NOMO-1 (cell line): ENCODE measurements at regions not wholly inside any gene's neighbourhood (a gene's known extent, or its start where the extent isn't known, plus 50 kb on each side); places are given as distances from the start of the nearest gene placed in this dataset.

Experiments used
- DNase-seq, 2 experiments: peaks; one replicate each; lab custom pipeline; 2025; ENCODE audit not compliant: unreplicated experiment in 2 of 2; lab: John Stamatoyannopoulos, UW

DNA sequence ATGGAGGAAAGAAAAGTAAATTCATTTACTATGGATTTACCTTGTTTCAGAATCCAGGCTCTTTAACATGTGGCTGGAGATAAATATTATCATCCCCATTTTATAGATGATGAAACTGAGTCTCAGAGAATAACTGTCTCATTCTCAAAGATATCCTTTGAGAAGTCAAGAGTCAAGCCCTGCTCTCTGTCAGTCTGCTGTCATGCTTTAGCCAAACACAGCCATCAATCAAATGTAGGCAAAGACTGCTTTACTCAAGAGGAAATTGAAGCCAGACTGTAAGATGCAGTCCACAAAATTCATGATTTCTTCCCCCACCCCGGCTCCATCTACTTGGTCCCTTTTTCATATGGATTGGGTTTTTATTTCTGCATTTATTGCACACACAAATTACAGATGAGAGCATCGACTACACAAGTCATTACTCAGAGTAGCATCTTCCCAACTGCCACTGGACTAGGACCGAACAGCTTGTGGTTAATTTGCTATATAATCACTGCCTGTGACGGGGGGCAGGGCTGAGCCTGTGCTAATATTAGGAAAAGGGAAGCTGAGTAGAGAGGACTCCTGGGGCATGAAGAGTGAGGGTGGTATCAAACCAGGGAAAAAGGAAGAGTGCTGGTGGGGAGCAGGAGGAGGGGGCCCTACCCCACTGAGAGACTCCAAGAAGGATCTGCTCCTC, 102.7 kb upstream of the TOP1 start:
- peak; percentile 46 to 64 for DNase-seq

DNA sequence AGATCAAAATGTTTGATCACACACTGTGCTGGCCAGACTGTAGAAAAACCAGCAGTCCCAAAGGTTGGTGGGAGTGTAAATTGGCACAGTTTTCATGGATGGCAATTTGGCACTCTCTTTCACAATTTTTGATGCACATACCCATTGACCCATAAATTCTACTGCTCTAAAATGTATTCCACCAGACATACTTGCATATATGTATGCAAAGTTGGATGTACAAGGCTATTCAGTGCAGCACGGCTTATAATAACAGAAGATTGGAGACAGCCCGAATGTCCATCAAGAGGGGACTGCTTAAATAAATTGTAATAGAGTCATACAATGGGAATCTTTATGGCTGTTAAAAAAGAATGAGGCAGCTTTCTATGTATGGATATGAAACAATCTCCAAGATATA, 101.7 kb upstream of the TOP1 start:
- DNase-seq: no peak

DNA sequence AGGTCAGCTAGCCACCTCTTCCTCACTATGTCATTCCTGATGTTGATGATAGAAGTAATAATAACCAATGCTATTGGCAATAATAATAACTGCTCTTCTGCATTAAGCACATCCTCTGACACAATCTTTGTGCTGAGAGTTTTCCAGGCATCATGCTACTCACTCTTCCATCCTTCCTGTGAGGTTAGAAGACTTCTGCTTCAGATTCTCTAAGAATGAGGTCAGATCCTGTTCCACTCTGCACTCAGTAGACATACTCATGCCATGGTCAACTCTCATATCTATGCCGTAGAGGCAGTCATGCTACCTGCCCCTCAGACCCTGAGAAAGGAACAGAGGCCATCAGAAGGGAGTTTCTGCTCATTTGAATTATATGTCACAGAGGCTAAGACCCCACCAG, 98.1 kb upstream of the TOP1 start:
- no peak for DNase-seq

DNA sequence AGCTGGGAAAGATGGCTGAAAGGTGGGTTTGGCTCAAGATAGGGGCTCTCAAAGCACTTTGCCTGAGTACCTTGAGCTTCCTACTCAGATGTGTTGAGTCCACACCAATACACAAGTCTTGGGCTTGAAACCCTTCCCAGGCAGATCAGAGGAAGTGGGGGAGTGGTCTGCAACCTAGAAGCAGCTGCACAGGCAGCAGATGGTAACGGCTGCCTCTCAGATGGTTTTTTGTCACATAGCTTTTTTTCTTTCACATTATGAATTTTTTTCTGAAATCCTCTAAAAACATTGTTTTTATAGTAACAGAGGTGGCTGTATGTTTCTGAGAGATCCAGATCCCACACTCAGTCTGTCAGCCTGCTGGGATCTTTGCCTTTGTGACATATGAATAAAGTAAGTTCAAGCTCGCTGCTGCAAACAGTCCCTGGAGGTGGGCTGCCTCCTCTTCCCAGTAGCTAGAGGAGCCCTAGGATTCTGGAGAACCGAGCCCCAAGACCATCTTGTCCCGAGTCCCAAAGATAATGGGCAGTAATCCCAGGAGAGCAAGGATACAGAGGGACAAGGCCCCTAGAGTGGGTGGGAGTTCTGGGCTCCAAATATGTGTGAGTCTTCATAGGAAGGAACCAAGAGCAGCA, 97.1 kb upstream of the TOP1 start:
- DNase-seq: no peak

DNA sequence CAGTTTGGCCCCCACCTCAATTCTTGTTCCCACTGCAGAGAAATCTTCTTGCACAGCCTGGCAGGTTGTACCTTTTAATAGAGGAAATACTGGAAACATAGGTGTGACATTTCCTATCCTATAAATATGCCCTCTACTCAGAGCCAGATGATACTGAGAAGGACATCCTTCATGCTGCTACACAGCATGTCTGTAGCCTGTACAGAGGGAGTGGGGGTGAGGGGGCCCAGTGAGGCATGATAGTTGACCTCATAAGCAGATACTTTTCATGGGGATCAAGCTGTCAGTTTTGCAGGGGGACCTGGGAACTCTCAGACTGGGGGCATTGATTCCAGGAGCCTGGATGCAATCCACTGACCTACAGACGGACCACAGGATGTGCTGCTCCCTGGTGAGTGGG, 96.2 kb upstream of the TOP1 start:
- DNase-seq: no peak

DNA sequence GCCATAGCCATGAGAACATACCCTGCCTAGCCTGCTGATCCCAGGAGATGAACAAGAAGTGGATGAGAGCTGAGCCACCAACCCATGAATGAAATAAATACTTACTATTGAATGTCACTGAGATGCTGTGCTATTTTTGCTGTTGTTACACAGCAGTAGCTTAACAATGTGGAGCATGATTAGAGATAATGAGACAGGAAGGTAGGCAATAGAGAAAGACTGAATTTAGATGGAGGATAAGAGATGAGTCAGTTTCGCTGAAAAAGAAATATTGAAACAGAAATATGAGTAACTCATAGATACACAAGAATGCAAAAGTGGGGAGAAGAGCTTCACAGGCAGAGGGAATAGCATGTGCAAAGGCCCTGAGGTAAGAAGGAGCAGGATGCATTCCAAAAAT, 94.9 kb upstream of the TOP1 start:
- DNase-seq: no peak

DNA sequence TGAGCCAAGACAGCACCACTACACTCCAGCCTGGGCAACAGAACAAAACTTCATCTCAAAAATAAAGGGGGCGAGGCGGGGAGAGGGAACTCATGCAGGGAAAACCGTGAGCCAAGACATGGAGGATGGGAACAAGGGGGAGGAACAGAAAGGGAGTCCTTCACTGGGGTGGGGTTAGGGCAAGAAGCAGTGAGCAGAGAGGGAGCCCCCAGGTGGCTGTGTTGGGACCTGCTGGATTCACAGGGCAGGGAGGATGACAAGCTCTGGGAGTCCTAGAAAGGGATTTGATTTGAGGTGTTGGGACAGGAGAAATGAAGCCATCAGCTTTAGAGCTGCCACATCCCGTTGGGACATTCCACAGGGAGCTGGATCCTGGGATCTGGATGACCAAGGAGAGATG, 90.6 kb upstream of the TOP1 start:
- DNase-seq: no peak

DNA sequence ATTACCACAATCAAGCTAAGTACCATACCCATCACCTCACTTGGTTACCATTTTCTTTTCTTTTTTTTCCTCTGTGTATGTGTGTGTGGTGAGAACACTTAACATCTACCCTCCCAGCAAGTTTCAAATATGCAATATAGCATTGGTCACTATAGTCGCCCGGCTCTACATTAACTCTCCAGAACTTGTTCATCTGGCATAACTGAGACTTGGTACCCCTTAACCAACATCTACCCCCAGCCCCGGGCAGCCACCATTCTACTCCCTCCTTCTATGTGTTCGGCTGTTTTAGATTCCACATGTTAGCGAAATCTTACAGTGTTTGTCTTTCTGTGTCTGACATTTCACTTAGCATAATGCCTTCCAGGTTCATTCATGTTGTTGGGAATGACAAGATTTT, 89.0 kb upstream of the TOP1 start:
- DNase-seq: no peak

DNA sequence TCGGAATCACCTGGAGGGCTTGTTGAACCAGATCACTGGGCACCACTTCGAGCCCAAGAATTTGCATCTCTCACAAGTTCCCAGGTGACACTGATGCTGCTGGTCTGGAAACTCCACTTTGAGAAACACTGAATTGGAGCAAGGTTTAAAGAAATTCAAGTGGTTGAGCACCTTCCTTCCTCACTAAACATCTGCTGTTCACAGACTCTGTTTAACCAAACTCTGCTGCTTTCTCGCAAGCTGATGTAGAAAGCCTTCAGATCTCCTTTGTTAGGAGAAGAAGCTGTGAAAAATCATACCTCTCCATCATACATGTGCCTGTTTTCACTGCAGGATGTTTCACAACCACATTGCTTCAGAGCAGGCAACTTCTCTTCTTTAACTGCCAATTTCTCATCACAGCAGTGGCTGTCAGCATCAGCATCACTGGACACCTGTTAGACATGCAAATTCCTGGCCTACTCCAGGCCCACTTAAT, 87.5 kb upstream of the TOP1 start:
- peak in 1 of 2 experiments; percentile 84 for DNase-seq

DNA sequence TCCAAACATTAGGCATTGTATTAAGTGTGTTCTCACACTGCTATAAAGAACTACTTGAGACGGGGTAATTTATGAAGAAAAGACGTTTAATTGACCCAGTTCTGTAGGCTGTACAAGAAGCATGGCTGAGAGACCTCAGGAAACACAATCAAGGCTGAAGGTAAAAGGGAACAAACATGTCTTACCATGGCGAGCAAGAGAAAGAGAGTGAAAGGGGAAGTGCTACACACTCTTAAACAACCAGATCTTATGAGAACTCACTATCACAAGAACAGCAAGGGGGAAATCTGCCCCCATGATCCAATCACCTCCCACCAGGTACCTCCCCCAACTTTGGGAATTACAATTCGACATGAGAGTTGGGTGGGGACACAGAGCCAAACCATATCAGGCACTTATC, 86.6 kb upstream of the TOP1 start:
- peak; percentile 7 to 81 for DNase-seq

DNA sequence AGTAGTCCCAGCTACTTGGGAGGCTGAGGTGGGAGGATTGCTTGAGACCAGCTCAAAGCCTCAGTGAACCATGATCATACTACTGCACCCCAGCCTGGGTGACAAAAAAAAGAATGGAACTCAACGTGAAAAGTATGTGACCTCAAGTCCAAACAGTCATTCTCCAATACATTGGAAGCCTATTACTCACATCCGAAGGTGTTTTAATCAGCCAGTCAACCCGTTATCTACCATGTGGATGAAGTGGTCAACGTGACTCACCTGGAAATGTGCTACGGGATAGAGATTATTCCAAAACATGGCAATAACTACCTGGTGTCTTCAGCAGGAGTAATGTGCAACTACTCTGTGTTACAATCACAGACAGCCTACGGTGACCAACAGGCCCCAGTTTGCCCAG, 85.8 kb upstream of the TOP1 start:
- no peak for DNase-seq

DNA sequence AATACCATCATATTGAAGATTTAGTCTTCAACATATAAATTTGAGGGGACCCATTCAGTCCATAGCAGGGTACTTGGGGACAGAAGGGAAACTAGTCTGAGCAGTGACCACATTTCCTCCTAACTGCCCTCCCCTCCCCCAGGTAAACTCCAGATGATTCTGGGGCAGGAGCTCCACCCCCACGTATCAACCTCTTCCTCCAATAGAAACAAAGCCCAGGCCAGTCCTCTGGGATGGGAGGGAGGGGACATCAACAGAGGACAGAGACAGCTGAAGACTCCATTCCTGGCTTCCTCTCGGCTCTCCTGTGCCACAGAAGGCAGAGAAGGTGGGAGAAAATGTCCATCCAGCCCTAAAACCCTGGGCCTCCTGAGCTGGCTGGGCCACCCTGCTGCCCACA, 85.0 kb upstream of the TOP1 start:
- DNase-seq: no peak

DNA sequence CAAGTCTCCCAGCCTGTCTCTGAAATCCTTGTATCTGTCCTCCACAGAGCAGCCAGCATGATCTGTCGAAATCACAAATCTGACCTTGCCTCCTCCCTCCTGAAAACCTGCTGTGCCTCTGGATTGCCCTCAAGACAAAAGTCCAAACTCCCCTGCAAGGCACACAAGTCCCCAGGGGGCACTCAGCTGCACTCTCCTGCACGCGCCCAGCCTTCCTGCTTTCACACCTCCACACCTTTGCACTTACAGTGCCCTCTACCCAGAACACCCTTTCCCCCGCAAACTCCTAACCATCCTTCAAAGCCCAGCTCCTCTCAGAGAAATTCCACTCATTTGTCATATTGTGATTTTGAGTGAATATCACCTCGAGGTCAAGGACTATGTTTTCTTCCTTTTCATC, 83.4 kb upstream of the TOP1 start:
- no peak for DNase-seq

DNA sequence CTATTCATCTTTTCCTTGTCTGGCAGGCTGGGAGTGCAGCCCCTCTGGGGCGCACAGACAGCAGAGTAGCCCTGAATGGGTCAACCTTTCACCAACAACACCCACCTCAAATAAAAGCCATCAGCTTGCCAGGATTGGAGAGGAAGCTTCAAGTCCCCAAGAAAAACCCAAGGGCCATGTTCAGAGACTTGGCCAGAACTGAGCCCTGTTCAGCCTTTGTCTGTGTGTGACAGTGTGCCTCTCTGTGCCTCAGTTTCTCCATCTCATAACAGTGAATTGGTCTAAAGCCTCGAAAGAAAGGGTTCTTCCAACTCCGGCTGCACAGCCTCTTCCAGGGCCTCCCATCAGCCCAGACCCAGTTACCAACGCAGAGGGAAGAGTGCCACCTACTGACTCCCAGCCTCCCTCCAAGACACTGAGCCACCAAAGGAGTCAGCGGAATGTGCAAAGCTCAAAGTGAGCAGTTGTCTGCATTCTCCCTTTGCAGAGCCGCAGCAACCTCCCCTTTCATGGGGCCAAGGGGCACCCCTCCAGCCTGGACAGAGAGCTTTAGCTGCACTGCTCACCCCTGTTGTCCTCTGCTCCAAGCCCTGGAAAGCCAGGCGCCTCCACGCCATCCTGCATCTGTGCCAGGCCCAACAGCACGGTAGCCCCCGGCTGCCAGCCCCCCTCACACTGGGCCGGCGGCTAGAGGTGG, 82.7 kb upstream of the TOP1 start:
- DNase-seq: peak; percentile 44 to 52

DNA sequence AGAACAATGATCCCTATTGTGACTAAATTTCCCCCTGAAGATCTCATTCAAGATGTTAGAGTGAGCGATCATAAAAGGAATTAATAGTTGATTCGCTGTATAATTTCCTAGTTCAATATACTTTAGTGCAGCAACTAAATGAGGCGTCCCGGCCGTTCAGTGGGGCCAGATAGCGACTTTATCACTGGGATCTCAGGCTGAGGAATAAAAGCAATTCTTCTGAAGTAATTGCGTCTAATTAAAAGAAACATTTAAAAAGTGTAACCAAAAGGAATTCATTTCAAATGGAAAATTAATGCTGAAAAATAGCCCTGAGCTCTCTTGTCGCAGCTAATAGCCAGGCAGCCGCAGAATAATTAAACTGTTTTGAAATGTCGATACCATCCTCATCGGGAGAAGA, 82.2 kb upstream of the TOP1 start:
- no peak for DNase-seq

DNA sequence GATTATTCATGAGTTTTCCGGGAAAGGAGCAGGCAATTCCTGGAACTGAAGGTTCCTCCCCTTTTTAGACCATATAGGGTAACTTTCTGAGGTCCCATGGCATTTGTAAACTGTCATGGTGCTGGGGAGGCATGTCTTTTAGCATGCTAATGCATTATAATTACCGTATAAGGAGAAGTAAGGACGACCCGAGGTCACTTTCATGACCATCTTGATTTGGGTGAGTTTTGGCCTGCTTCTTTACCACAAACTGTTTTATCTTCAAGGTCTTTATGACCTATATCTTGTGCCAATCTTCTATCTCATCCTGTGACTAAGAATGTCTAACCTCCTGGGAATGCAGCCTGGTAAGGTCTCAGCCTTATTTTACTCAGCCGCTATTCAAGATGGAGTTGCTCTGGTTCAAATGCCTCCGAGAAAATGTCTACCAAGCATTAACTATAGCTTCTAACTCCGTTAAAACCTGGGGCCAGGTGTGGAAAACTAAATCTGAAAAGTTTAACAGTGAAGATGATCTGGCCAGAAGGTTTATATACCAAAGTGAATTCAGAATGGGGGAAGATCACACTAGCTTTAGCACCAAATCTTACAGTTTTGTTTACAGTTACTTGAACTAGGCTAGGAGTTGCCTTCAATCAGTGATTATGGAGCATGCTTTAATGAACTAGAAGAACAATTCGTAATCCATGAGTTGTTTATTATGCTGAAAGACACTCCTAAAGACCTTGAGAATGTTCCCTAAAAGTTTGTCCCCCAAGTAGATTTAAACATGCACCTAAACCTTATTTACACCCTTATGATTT, 80.0 kb upstream of the TOP1 start:
- no peak for DNase-seq

DNA sequence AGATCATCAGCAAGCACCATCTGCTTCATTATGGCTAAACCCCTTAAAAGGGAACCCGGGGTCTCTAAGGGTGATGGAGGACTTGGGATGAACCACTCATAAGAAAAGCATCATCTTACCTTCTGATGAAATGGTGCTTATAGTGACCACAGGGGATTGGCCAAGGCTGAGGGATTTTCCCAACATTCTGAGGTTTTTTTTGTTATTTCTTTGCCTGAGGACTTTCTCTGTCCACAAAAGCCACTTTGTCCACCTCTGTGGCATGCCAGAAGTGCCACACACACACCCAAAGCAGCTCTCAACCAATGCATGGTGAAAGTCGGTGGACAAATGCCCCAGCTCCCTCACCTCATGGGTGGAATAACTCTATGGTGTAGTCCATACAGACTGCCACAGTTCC, 79.3 kb upstream of the TOP1 start:
- no peak for DNase-seq

DNA sequence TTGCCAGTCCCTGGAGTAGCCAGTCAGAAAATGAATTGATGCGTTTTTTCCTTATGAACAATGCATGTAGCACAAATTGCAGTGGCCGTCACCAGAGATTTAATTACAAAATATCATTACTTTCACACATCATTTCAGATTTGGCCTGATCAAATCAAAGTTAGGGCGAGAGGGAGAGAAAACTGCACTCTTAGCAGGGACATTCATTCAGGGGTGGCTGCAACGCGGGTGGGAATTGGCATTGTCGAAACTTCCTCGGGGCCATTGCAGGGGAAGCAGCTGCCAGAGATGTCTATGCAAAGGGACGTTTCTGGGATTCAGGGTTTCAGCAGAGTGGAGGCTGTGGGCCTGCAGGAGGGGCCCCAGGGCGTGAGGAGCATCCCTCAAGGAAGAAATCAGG, 76.5 kb upstream of the TOP1 start:
- no peak for DNase-seq

DNA sequence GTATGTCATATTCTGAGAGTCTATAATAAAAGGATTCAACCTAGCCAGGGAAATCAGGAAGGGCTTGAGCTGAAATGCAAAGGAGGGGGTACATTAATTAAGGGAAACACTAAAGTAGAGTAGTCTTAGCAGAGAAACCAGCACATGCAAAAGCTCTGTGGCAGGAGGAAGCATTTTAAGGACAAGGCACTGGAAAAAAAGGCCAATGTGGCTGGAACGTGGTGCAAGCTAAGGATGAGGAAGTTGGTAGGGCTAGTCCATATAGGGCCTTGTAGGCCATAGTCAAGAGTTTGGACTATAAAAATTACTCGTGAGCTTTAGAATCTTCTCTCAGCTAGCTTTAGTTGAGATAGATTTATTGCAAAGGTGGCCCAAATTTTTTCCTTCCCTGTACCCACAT, 75.2 kb upstream of the TOP1 start:
- no peak for DNase-seq

DNA sequence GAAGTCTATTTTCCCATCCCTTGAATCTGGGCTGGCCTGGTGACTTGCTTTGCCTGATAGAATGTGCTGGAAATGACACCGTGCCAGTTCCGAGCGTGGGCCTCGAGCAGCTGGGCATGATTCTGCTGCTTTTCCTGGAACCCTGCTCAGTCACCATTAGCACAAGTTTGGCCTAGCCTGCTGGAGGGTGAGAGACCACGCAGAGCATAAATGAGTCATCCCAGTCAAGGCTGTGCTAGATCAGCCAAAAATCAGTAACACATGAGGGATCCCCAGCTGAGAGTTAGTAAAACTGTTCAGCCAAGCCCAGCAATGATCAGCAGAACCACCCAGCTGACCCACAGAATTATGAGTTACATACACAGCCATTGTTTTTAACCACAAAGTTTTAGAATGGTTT, 74.8 kb upstream of the TOP1 start:
- DNase-seq: no peak

DNA sequence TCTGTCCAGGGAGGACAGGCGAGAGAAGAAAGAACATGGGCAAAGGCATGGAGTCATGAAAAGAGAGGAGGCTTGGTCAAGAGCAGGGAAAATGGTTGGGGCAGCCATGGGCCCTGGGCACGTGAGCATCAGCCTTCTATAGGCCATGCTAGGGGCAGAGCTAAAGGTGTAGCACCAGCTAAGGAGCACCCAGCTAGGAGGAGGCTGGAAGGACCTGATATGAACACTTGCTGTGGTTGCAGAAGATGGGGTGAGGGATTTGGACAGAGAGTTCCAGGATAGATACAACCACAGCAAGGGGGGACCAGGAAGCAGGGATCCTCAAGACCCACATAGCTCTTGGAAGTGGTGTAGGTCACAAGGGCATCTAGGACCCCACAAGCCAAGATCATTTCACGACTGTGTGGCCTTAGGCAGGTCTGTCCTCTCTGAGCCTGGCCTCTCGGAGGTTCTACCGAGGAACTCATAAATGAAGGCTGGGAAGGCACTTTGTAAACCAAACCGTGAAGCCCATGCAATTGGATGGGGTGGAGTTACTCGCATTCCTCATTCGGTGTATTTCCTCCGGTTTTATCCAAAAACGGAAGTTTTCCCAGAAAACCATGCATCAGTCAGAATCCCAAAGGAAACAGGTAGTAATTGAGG, 74.0 kb upstream of the TOP1 start:
- no peak for DNase-seq
